Ramos (cell line): ENCODE measurements at regions not wholly inside any gene's neighbourhood (a gene's known extent, or its start where the extent isn't known, plus 50 kb on each side); places are given as distances from the start of the nearest gene placed in this dataset.

Experiments
- in situ Hi-C: fragments of 300-500 bp; cut with MboI; formaldehyde crosslinking; loops from one replicate; pipeline ENCODE4 v1.14.3; 2022; ENCODE audit warnings: low sequenced_read_pairs; ENCODE audit not compliant: unreplicated experiment

GRCh38 chr11:71336176-71336995 lies 84.0 kb upstream of the SHANK2 start:
- in situ Hi-C loops: no loop called here

GRCh38 chr11:71335371-71335770 lies 83.0 kb upstream of the SHANK2 start:
- in situ Hi-C loops: no loop called here

GRCh38 chr11:71334191-71334590 lies 81.8 kb upstream of the SHANK2 start:
- in situ Hi-C loops: no loop called here

GRCh38 chr11:71333473-71333872 lies 81.1 kb upstream of the SHANK2 start:
- in situ Hi-C loops: no loop called here

GRCh38 chr11:71332447-71332846 lies 80.1 kb upstream of the SHANK2 start:
- in situ Hi-C loops: no loop called here

- in situ Hi-C loops: no loop called here
Measured at GRCh38 chr11:71332046-71332445, 79.7 kb upstream of the SHANK2 start.

- in situ Hi-C loops: no loop called here
Measured at GRCh38 chr11:71331631-71332030, 79.3 kb upstream of the SHANK2 start.

- in situ Hi-C loops: no loop called here
Measured at GRCh38 chr11:71330996-71331395, 78.6 kb upstream of the SHANK2 start.

- in situ Hi-C loops: no loop called here
Measured at GRCh38 chr11:71330349-71330748, 78.0 kb upstream of the SHANK2 start.

GRCh38 chr11:71329786-71330185 lies 77.4 kb upstream of the SHANK2 start:
- in situ Hi-C loops: no loop called here

- in situ Hi-C loops: no loop called here
Measured at GRCh38 chr11:71329165-71329510, 76.8 kb upstream of the SHANK2 start.

GRCh38 chr11:71327156-71328085 lies 75.0 kb upstream of the SHANK2 start:
- in situ Hi-C loops: no loop called here

- in situ Hi-C loops: no loop called here
Measured at GRCh38 chr11:71326328-71326940, 74.1 kb upstream of the SHANK2 start.

GRCh38 chr11:71325418-71326327 lies 73.3 kb upstream of the SHANK2 start:
- in situ Hi-C loops: no loop called here

- in situ Hi-C loops: no loop called here
Measured at GRCh38 chr11:71324788-71325417, 72.5 kb upstream of the SHANK2 start.

GRCh38 chr11:71323876-71324526 lies 71.6 kb upstream of the SHANK2 start:
- in situ Hi-C loops: no loop called here

- in situ Hi-C loops: no loop called here
Measured at GRCh38 chr11:71322861-71323582, 70.6 kb upstream of the SHANK2 start.

- in situ Hi-C loops: no loop called here
Measured at GRCh38 chr11:71322192-71322735, 69.9 kb upstream of the SHANK2 start.
